GM12878 (cell line): ENCODE measurements at regions not wholly inside any gene's neighbourhood (a gene's known extent, or its start where the extent isn't known, plus 50 kb on each side); places are given as distances from the start of the nearest gene placed in this dataset.

ENCODE experiments used
- BCL11A ChIP-seq: IDR thresholded peaks from 2 replicates; pipeline ENCODE4 v1.6.1; 2011; ENCODE audit warnings: low read depth, low read length
- TF ChIP-seq, protein P1 (sequence below), 3 experiments: IDR thresholded peaks in 2 of 3; conservative IDR thresholded peaks in 1 of 3; 2 replicates each; pipeline ENCODE4 v1.5.1; 2011; ENCODE audit warnings: low read depth in 3 of 3, low read length in 3 of 3, mild to moderate bottlenecking in 3 of 3, control low read depth in 2 of 3, moderate library complexity in 2 of 3, inconsistent platforms in 1 of 3, mixed read lengths in 1 of 3; ENCODE audit not compliant: control insufficient read depth in 2 of 3, insufficient read depth in 1 of 3; ENCODE audit errors: extremely low read depth in 1 of 3

- TF ChIP-seq, protein P1, sequence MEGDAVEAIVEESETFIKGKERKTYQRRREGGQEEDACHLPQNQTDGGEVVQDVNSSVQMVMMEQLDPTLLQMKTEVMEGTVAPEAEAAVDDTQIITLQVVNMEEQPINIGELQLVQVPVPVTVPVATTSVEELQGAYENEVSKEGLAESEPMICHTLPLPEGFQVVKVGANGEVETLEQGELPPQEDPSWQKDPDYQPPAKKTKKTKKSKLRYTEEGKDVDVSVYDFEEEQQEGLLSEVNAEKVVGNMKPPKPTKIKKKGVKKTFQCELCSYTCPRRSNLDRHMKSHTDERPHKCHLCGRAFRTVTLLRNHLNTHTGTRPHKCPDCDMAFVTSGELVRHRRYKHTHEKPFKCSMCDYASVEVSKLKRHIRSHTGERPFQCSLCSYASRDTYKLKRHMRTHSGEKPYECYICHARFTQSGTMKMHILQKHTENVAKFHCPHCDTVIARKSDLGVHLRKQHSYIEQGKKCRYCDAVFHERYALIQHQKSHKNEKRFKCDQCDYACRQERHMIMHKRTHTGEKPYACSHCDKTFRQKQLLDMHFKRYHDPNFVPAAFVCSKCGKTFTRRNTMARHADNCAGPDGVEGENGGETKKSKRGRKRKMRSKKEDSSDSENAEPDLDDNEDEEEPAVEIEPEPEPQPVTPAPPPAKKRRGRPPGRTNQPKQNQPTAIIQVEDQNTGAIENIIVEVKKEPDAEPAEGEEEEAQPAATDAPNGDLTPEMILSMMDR (IDR thresholded peaks at IDR 0.05 in 2 of 3, conservative IDR thresholded peaks at IDR 0.05 in 1 of 3; ENCODE audit: control insufficient read depth in 2 of 3, extremely low read depth in 1 of 3, insufficient read depth in 1 of 3, low read depth in 3 of 3, low read length in 3 of 3): no peak
- TF ChIP-seq BCL11A: no peak
These were observed 261.4 kb downstream of the KCNA4 start for GRCh38 chr11:29755474-29755873.
